GM10248 (cell line): ENCODE measurements at regions not wholly inside any gene's neighbourhood (a gene's known extent, or its start where the extent isn't known, plus 50 kb on each side); places are given as distances from the start of the nearest gene placed in this dataset.

Source experiments
- CTCF ChIA-PET: fragments of 300-600 bp; sonication (Branson Sonifier 250); formaldehyde crosslinking; extraction: SDS; loops from one replicate; lab custom pipeline; 2021; ENCODE audit warnings: antibody characterized with exemption; lab: Yijun Ruan, JAX
- POLR2A ChIA-PET: fragments of 350-650 bp; sonication (Branson Sonifier 250); formaldehyde crosslinking; extraction: SDS; loops from one replicate; lab custom pipeline; 2020; ENCODE audit warnings: antibody characterized with exemption; lab: Yijun Ruan, JAX
- DNase-seq: peaks from one replicate; pipeline ENCODE4 v3.0.0; 2012; ENCODE audit errors: extremely low spot score
- CTCF ChIP-seq: IDR thresholded peaks from 2 replicates; pipeline ENCODE4 v1.5.1; 2012; ENCODE audit warnings: mild to moderate bottlenecking, low read depth; ENCODE audit errors: extremely low read depth, missing control alignments, control extremely low read depth

- POLR2A ChIA-PET: no interaction called here
- DNase-seq: no peak
- no peak for TF ChIP-seq CTCF
- CTCF ChIA-PET: no interaction called here
These were observed 138.0 kb upstream of the GPC1 start for GRCh38 chr2:240297256-240298116.

GRCh38 chr2:240298117-240298790, 137.2 kb upstream of the GPC1 start:
- ChIA-PET POLR2A (no interaction called here), CTCF (no interaction called here)
- no peak for DNase-seq
- no peak for TF ChIP-seq CTCF

- ChIA-PET CTCF (no interaction called here), POLR2A (no interaction called here)
- no peak for DNase-seq
- no peak for TF ChIP-seq CTCF
These were observed 136.4 kb upstream of the GPC1 start for GRCh38 chr2:240298803-240299709.

- no peak for DNase-seq
- POLR2A ChIA-PET: no interaction called here
- TF ChIP-seq CTCF: no peak
- CTCF ChIA-PET: no interaction called here
These were observed 135.8 kb upstream of the GPC1 start for GRCh38 chr2:240299710-240300068.

- DNase-seq: no peak
- no peak for TF ChIP-seq CTCF
- POLR2A ChIA-PET: no interaction called here
- CTCF ChIA-PET: interaction anchor here (1.8 kb wide), 1 partner anchor 67 kb away, joined by 3 read pairs; no protein-coding TSS in a partner anchor
These were observed 135.1 kb upstream of the GPC1 start for GRCh38 chr2:240300261-240300821.

GRCh38 chr2:240300840-240301239, 134.6 kb upstream of the GPC1 start:
- DNase-seq: no peak
- ChIA-PET CTCF (interaction anchor here (1.8 kb wide), 1 partner anchor 67 kb away, joined by 3 read pairs; no protein-coding TSS in a partner anchor), POLR2A (no interaction called here)
- TF ChIP-seq CTCF: no peak
